Stimulated activated CD8-positive, alpha-beta memory T cell treated with anti-CD3 and anti-CD28 coated beads, Interleukin-15, amount 100 ng/mL, for 4 hours (primary cell): ENCODE measurements at regions not wholly inside any gene's neighbourhood (a gene's known extent, or its start where the extent isn't known, plus 50 kb on each side); places are given as distances from the start of the nearest gene placed in this dataset.

Experiments
- DNase-seq, 2 donors: peaks; one replicate each; pipeline ENCODE4 v3.0.0-alpha.2; 2020; ENCODE audit warnings: low read depth in 2 of 2

DNA sequence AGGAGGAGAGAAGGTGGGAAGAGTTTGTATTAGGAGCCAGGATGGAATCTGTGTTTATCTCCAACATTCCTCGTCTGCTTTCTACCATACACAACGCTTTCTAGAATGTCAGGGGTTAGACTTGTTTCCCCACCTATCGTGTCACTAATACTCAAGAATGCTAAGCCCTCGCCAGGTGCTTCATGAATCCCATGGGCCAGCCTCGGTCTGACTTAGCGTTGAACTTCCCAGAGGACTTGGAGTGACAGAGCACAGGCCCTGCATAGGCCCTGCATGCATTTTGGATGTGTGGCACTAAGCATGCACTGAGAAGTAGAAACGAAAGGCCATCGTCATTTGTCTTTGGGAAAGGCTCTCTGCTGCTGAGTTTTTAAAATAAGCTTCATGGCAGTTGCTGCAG lies 328.7 kb downstream of the NSG2 start:
- DNase-seq: no peak

DNA sequence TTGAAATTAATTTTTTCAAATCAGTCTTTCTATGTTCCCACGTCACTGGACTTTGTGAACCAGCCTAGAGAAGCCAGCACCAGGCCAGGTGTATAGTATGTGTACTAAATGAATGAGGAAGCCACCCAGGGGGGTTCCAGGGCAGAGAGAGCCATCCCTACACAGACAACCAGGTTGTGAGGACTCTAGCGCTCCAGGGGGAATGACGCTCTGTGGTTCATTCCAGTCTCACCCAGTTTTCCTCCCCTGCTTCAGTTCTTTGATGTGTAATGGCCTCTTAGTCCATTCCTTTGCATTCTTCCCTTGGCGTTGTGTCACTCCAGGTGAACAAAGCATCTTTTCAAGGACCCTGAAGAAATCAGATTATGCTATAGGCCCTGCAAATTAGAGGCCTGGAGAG lies 330.6 kb downstream of the NSG2 start:
- no peak for DNase-seq

DNA sequence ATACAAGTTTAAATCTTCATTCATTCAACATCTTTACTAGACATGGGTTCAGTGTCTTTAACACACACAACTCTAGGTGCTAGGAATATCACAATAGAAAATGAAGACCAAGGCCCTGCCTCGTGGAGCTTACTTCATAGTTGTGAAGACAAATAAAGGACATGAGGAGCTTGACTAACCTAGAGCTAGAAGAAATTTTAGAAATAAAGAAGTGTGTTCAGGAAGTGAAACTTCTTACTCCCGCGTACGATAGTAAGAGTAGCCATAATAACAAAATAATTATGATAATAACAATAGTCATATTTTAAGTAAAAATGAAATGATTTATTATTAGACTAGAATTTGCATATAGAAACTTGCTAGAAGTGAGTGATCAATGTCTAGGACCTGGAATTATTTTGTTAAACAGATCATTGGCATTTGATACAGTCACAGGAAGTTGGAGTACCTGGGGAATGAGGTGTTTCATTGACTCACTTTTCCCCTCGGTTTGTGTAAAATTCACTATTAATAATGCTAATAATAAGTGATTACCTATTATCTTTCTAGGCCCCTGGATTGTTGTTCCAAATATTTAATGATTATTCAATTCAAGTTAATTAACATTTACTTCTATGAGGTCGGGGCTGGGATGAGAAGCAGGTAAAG lies 331.3 kb downstream of the NSG2 start:
- DNase-seq: no peak

DNA sequence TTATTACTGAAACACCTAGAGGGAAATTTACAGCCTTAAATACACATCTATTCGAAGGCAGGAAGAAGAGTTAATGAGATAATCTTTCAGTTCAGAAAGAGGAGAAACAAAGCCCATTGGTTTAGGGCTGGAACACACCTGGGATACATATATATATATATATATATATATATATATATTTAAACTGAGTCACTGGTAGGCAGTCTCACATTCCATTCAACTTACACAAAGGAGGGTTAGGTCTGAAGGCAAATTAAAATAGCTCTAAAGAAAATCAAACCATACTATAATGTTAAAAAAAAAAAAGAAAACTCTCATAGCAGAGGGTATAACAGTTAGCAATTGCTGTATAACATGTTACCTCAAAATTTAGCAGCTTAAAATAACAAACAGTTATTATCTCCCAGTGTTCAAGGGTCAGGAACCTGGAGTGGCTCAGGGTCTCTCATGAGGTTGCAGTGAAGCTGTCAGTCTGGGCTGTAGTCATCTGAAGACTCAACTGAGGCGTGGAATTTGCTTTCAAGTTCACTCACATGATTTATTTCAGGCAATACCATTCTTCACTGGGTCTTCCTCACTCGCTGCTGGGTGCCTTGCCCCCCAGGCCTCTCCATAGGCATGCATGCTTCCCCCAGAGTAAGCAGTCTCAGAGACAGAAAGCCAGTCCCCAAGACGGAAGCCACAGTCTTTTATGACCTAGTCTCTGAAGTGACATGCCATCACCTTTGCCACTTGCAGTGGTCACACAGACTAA lies 332.8 kb downstream of the NSG2 start:
- DNase-seq: no peak

DNA sequence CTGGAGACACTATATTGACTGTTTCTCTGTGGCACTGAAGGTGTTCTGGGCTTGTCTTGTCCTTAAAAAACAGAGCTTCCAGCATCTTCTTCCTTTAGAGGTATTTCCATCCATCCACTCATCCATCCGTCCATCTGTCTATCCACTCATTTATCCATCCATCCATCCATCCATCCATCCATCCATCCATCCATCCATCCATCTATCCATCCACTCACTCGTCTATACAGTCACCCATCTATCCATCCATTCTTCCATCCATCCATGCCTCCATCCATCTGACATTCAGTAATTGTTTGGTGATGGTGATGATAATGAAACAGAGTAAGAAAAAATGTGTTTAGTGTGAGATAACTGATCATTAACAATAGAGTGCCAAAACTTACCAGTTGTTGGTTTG lies 334.8 kb downstream of the NSG2 start:
- DNase-seq: no peak

DNA sequence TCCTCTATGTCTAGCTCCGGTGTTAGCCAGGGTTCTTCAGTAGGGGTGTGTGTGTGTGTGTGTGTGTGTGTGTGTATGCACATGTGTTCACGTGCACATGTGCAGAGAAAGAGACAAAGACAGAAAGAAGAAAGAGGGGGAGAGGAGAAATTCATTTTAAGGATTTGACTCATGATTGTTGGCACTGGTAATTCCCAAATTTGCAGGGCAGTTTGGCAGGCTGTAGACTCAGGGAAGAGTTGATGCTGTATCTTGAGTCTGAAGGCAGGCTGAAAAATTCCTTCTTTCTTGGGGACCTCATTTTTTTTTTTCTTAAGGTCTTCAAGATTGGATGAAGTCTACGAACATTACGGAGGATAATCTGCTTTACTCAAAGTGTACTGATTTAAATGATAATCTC lies 335.7 kb downstream of the NSG2 start:
- DNase-seq: no peak

DNA sequence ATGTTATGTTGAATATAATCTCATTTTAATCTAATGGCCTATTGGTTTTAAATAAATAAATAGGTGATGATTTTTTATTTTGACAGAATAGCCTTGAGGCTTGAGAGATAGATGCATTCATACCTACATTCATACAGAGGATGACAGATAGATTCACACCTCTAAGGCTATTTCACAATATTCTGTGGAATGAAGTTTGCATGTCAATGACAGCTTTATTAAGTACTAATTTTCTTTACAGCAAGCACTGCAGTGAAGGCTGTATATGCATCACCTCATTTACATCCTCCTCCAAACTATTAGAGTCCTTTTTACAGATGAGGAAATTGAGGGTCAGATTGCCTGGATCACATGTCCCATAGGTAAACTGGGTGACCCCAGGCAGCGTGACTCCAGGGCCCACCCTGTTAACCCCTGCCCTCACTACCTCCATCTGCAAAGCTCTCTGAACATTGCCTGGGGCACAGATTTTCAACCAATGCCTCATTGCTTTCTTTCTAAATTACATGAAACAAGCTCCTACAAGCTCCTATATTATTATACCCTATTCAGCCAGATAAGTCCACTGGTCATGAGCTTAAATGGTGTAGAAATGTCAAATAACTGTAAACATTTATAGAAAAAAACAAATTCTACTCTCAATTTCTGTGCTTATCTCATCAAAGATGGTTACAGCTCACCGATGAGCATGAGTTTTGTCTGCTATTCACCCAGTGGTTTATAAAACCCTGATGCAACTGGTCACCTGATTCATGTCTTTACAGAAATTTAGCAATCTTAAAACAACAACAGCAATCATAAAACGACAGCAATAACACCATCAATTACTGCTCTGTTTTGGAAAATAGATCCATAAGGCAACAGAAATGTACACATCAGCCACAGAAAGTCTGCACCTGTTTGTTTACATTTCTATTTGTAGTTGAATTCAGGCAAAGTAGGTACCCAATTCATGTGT lies 338.0 kb downstream of the NSG2 start:
- DNase-seq: no peak

DNA sequence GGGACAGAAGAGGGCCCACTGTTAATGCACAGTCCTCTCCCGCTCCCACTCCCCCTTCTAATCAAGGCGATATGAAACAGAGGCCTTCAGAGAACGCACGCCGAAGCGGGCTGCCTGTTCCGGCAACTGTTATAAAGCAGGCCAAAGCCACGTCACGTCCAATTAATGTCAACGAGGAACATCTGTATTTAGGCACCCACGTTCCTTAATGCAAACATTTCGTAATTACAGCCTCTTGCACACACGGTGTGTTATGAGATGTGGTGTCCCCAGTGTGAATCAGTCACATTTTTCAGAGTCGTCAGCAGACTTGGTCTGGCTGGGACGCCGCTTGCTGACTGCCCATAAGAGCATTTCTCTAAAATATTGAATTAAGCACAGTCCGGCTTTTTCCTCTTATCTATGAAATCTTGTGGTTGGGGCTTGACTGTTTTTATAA lies 339.0 kb downstream of the NSG2 start:
- no peak for DNase-seq

DNA sequence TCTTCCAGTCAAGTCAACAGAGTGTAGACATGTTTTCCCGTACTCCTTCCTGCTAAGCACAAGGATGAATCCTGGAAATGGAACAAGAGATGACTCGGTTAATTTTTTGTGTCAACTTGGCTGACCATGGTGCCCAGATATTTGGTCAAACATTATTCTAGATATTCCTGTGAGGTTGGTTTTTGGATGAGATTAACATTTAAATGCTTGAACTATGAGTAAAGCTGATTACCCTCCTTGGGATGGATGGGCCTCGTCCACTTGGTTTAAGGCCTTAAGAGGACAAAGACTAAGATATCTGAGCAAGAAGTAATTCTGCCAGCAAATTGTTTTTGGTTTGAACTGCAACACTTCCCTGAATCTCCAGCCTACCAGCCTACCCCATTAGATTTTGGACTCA lies 338.1 kb upstream of the MSX2 start:
- DNase-seq: no peak

DNA sequence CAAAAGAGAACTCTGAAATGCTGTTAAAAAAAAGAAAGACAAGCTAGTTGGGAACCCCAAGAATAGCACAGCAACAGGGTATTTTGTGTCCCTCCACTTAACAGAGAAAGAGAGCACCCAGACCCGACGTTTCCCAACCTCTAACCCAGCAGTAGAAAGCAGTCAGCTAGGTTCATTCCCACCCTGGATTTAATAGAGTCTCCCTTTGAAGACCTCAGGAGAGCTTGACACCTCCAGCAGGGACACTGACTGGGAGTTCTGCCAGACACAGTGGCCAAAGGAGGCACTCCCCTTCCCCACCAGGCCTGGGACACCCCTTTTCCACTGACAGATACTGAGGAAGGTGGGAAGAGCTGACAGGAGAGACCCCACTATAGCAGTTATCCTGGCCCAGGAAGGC lies 337.5 kb upstream of the MSX2 start:
- no peak for DNase-seq

DNA sequence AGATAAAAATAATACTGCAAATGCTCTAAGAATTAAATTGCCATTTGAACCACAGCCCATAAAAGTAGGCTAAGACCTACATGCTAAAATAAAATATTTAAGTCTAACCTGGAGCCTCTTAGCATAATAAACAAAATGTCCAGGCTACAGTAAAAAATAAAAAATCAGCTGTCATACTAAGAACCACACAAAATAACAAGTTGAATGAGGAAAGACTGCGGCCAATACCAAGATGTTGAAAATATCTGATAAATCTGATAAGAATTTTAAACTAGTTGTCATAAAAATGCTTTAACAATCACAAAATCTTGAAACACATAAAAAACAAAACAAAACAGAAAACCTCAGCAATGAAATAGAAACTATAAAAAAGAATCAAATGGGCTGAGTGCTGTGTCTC lies 336.9 kb upstream of the MSX2 start:
- no peak for DNase-seq

DNA sequence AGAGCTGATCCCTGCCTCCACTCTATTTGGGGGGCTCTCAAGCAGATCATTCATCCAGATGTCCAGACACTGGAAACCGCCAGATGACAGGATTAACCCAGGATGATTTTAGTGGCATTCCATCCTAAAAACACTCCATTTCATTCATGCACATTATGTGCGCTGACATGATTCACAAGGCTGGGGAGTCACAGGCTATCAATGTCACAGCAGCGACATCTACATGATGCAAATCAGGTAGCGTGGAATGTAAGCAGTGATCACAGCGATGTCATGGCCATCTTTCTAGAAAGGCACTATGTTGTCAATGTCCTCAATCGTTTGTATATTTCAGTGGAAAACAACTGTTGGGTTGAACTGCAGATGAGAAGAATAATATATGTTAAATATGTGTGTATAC lies 331.5 kb upstream of the MSX2 start:
- DNase-seq: no peak

DNA sequence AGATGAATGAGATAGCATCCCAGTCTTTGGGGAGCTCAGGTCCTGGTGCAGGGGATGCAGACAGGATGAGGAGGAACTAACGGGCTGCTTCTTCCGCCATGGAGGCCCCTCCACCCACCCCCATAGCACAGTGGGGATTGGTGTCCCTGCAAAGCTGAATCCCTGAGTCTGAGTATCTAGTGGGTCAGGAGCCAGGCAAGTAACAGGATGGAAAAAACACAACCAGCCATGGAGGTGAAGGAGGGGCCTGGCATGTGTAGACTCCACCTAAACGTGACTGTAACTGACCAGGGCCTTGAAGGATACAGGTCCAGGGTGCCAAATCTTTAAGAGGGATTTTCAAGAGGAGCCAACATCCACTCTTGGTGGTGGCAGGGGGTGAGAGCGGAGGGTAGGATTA lies 327.8 kb upstream of the MSX2 start:
- no peak for DNase-seq

DNA sequence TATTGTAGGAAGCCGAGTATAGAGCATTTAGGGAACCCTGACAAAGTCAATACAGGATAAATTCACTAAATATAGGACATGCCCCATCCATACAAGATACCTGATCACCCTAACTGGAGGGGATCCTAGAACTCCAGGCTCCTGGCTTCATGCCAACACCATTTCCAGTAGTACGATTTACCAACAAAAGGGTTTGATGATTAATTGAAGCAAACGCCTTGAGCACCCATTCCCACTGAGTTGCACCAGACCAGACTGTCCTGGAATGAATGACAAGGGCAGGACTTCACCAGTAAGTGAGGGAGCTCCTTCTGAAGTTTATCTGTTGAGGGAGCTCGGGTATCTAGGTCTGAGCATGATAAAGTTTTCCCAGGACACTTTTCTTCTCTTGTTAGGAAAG lies 327.2 kb upstream of the MSX2 start:
- no peak for DNase-seq

DNA sequence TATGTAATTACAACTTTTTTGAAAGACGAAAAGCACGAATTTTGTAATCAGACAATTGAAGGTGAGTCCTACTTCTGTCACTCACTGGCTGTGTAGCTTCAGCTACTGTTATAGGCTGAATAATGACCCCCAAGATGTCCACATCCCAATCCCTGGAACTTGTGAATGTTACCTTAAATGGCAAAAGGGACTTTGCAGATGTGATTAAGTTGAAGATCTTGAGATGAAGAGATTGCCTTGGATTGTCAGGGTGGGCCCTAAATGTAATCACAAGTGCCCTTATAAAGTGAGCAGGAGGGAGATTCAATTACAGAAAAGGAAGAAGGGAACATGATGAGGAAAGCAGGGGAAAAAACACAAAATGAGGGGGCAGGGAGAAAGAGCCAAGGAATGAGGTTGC lies 326.2 kb upstream of the MSX2 start:
- no peak for DNase-seq

DNA sequence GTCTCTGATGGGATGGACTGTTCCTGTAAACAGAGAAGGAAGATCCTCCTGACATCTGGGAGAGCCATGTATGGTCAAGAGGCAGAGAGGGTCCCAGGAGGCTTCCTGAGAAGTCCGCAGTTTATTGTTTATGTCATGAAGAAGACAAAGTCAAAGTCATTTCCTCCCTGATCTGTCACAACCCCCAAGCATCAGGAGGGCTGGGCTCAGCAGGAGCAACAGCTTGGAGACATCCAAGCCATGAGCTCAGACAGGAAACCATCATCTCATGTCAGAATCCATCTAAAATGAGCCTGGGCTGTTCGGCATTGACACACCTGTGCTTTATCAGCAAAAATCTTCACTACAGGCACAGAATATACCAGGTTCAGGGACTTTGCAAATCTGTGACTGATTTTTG lies 325.0 kb upstream of the MSX2 start:
- no peak for DNase-seq

DNA sequence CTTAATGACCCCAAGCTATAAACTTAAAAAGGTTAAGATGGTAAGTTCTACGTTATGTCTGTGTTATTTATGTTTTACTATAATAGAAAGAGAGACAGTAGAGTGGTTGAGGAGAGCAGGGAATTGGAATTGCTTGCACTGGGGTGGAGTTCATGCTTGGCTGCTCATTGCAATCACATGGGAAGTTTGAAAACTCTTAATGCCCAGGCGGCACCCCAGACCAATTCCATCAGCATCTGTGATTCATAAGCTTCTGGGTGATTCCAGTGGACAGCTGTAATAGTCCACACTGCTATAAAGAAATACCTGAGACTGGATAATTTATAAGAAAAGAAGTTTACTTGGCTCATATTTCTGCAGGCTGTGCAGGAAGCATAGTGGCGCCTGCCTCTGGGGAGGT lies 323.9 kb upstream of the MSX2 start:
- no peak for DNase-seq

DNA sequence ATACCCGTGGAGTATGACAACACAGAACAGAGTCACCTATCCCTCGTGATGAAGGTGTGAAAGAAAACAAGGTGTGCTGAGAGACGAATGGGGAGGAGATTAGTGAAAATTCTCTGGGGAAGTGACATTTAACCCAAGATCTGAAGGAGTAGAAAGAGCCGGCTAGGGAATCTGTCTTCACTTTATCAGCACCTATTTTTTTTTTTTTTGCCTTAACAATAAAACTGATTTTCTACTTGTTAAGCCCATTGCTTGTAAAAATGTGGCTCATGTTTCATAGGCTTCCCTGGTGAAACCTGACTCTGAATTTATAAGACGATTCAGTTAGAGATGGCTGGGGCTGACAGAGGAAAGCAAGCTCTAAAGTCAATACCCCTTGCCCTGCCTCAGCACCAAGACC lies 322.6 kb upstream of the MSX2 start:
- DNase-seq: no peak

DNA sequence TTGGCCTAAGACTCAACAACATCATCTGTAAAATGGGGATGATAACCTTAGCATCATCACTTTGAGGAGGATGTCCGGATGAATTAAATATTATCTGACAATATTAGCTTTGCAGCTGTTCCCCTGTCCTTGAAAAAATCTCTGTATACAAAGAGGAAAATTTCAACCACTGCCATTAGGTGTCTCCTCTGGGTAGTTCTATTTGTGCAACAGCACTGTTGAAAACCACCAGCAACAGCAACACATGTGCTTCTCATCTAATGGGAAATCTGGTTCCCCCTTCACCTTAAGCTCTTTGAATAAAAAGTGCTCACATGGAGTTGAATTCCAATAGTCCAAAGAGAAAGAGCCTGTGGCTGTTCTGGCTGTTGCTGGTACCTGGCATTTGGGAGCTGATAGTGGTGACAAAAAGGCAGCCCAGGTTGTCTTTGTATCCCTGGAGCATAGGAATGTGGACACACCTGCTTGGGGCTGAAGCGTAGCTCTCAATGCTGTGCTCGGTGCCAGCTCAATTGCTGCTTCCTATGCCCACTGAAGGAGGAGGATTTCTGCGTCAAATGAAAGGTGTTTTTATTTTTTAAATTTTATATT lies 322.1 kb upstream of the MSX2 start:
- DNase-seq: no peak

DNA sequence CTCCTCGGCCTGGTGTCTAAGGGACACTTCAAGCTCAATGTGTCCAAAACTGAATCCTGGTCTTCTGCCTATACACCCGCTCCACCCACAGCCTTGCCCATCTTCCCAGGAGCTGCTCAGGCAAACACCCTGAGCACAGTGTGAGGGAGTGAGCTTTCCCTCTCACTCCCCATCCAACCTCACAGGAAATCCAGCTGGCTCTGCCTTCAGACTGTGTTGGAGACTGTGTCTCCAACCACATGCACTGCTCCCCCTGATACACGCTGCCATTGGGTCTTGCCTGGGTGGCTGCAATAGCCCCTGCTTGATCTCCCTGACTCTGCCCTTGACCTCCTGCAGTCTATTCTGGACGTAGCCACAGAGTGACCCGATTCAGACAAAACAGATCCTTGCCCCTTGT lies 319.5 kb upstream of the MSX2 start:
- no peak for DNase-seq

DNA sequence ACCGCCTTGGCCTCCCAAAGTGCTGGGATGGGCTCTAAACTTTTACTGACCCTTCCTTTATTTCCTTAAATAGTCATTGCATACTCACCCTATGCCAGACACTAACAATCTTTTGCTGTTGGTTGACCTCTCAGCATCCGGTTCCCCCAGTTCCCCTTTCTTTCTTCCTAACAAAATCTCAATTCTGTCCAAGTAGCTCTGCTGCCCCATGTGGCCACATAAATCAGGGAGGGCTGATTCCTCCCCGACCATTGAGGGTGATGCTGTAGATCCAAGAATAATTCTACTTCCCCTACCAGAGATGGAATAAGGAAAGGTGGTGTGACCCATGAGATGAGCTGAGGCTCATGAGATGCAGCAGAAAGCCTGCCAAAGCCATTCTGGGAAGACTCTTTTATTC lies 315.3 kb upstream of the MSX2 start:
- no peak for DNase-seq

DNA sequence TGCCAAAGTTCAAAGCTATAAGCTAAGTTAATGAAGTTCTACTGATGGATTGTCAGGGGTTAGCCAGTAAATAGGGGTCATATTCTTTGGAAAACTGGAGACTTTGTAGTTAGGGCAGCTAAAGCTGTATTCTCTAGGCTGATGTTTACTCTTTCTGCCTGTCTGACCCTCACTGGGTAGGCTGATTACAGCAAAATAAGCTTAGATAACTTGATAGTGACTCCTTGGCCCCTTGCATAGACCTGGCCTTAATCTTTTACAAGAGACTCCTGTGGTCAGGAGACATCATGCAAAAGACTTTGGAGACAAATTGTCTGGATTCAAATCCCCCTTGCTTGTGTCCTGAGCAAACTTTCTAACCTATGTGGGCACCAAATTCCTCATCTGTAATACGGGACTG lies 314.4 kb upstream of the MSX2 start:
- no peak for DNase-seq
